H1 (cell line): ENCODE measurements at regions not wholly inside any gene's neighbourhood (a gene's known extent, or its start where the extent isn't known, plus 50 kb on each side); places are given as distances from the start of the nearest gene placed in this dataset.

ENCODE experiments used
- CTCF ChIA-PET: fragments of 300-600 bp; sonication (Branson Sonifier 250); formaldehyde crosslinking; loops from one replicate; lab custom pipeline; 2021; ENCODE audit not compliant: partially characterized antibody; lab: Charles Lee
- POLR2A ChIA-PET: fragments of 300-600 bp; sonication (Branson Sonifier 250); formaldehyde crosslinking; loops from one replicate; lab custom pipeline; 2021; ENCODE audit warnings: inconsistent platforms; ENCODE audit not compliant: partially characterized antibody; lab: Charles Lee
- DNase-seq, 2 experiments: peaks; one replicate each; pipeline versions ENCODE4 v3.0.0 to v3.0.0-alpha.2; 2010 to 2022; ENCODE audit warnings: low spot score in 2 of 2, low read depth in 1 of 2, mixed read lengths in 1 of 2
- FAIRE-seq: peaks from 2 replicates; lab custom pipeline; 2011; peaks lifted over from hg19 to GRCh38; lab: Jason Lieb, UNC
- H2AFZ ChIP-seq: 2 replicates; pipeline ENCODE4 v1.8.1; 2012; ENCODE audit warnings: low read length, inconsistent platforms
- H2AK5ac ChIP-seq: 2 replicates; pipeline ENCODE4 v1.6.1; 2013; ENCODE audit warnings: low read depth, low read length
- H2BK120ac ChIP-seq: replicated peaks from 2 replicates; pipeline ENCODE3; 2013; ENCODE audit warnings: low read depth, low read length, inconsistent platforms
- H2BK12ac ChIP-seq: 2 replicates; pipeline ENCODE4 v1.6.1; 2013; ENCODE audit warnings: low read depth, low read length
- H2BK15ac ChIP-seq: 2 replicates; pipeline ENCODE4 v1.6.1; 2013; ENCODE audit warnings: low read length
- H2BK20ac ChIP-seq: 2 replicates; pipeline ENCODE4 v1.6.1; 2013; ENCODE audit warnings: low read length
- H2BK5ac ChIP-seq: 2 replicates; pipeline ENCODE4 v1.6.1; 2013; ENCODE audit warnings: low read depth, low read length
- H3K14ac ChIP-seq: 2 replicates; pipeline ENCODE4 v1.6.1; 2013; ENCODE audit warnings: inconsistent platforms; ENCODE audit not compliant: insufficient read length
- H3K18ac ChIP-seq: 2 replicates; pipeline ENCODE4 v1.6.1; 2013; ENCODE audit warnings: low read length; ENCODE audit errors: extremely low read depth
- H3K23ac ChIP-seq: 2 replicates; pipeline ENCODE4 v1.6.1; 2013; ENCODE audit warnings: inconsistent platforms; ENCODE audit not compliant: insufficient read length
- H3K23me2 ChIP-seq: 2 replicates; pipeline ENCODE4 v1.6.1; 2013; ENCODE audit warnings: low read depth, low read length
- H3K27ac ChIP-seq: 2 replicates; pipeline ENCODE4 v1.6.1; 2011; ENCODE audit warnings: low read depth, low read length, inconsistent platforms
- H3K27me3 ChIP-seq, 4 experiments: replicated peaks in 1 of 4; 1 replicate in 1 of 4; 2 replicates in 3 of 4; pipeline versions ENCODE4 v1.6.1 to v1.8.1; 2011 to 2013; ENCODE audit warnings: low read length in 3 of 4, mild to moderate bottlenecking in 3 of 4, inconsistent platforms in 2 of 4, mixed read lengths in 2 of 4, moderate library complexity in 1 of 4; ENCODE audit not compliant: control insufficient read depth in 3 of 4, insufficient read depth in 3 of 4; ENCODE audit errors: extremely low read depth in 1 of 4
- H3K36me3 ChIP-seq, 4 experiments: 2 replicates each; pipeline versions ENCODE4 v1.6.1 to v1.8.1; 2011 to 2013; ENCODE audit warnings: mild to moderate bottlenecking in 4 of 4, low read length in 3 of 4, moderate library complexity in 2 of 4, control low read depth in 1 of 4, inconsistent platforms in 1 of 4; ENCODE audit not compliant: insufficient read depth in 4 of 4, control insufficient read depth in 2 of 4
- H3K4ac ChIP-seq: replicated peaks from 2 replicates; pipeline ENCODE3; 2013; ENCODE audit warnings: low read length, low read depth, mixed read lengths, inconsistent platforms; ENCODE audit not compliant: insufficient read length
- H3K4me1 ChIP-seq, 4 experiments: replicated peaks in 1 of 4; 1 replicate in 1 of 4; 2 replicates in 3 of 4; pipeline versions ENCODE4 v1.6.1 to v1.8.1; 2011 to 2013; ENCODE audit warnings: low read length in 3 of 4, inconsistent platforms in 2 of 4, mixed read lengths in 1 of 4; ENCODE audit not compliant: insufficient read depth in 4 of 4, control insufficient read depth in 3 of 4
- H3K4me2 ChIP-seq, 2 experiments: 2 replicates each; pipeline versions ENCODE4 v1.6.1 to v1.8.1; 2011 to 2013; ENCODE audit warnings: low read depth in 2 of 2, low read length in 2 of 2, control low read depth in 1 of 2, inconsistent platforms in 1 of 2, mild to moderate bottlenecking in 1 of 2; ENCODE audit not compliant: insufficient read depth in 1 of 2
- H3K4me3 ChIP-seq, 4 experiments: fragments of 200-600, 300-600 bp in 1 of 4; sonication (generic), shearing (Covaris generic), sonication (Bioruptor Twin) in 1 of 4; 2 replicates each; pipeline versions ENCODE4 v1.5.1 to v1.8.1; 2011 to 2016; ENCODE audit warnings: low read length in 4 of 4, low read depth in 3 of 4, control low read depth in 2 of 4, inconsistent platforms in 2 of 4, mild to moderate bottlenecking in 2 of 4, mixed read lengths in 1 of 4, moderate library complexity in 1 of 4; ENCODE audit not compliant: insufficient read depth in 2 of 4; ENCODE audit errors: extremely low read depth in 1 of 4
- H3K56ac ChIP-seq: replicated peaks from 2 replicates; pipeline ENCODE3; 2013; ENCODE audit warnings: low read depth, mild to moderate bottlenecking, mixed read lengths, low read length, inconsistent platforms; ENCODE audit not compliant: insufficient read length
- H3K79me1 ChIP-seq: 2 replicates; pipeline ENCODE4 v1.6.1; 2013; ENCODE audit warnings: low read depth, low read length, control low read depth
- H3K79me2 ChIP-seq, 2 experiments: 2 replicates each; pipeline versions ENCODE4 v1.6.1 to v1.8.1; 2012 to 2013; ENCODE audit warnings: low read length in 2 of 2, mild to moderate bottlenecking in 2 of 2, inconsistent platforms in 1 of 2; ENCODE audit not compliant: insufficient read depth in 2 of 2, control insufficient read depth in 1 of 2
- H3K9ac ChIP-seq, 4 experiments: replicated peaks in 1 of 4; 1 replicate in 1 of 4; 2 replicates in 3 of 4; pipeline versions ENCODE4 v1.6.1 to v1.8.1; 2011 to 2013; ENCODE audit warnings: low read depth in 3 of 4, low read length in 3 of 4, control low read depth in 2 of 4, mild to moderate bottlenecking in 2 of 4, moderate library complexity in 2 of 4, inconsistent platforms in 1 of 4; ENCODE audit errors: extremely low read depth in 1 of 4
- H3K9me3 ChIP-seq, 2 experiments: 2 replicates each; pipeline versions ENCODE4 v1.6.1 to v1.8.1; 2012 to 2013; ENCODE audit warnings: mild to moderate bottlenecking in 2 of 2, moderate library complexity in 2 of 2, control low read depth in 1 of 2, inconsistent platforms in 1 of 2, low read depth in 1 of 2, low read length in 1 of 2, mixed read lengths in 1 of 2; ENCODE audit not compliant: insufficient read depth in 2 of 2
- H4K20me1 ChIP-seq, 2 experiments: replicated peaks in 1 of 2; 2 replicates each; pipeline versions ENCODE3 to v1.8.1; 2011 to 2013; ENCODE audit warnings: inconsistent platforms in 2 of 2, low read length in 2 of 2, mild to moderate bottlenecking in 1 of 2; ENCODE audit not compliant: insufficient read depth in 2 of 2, control insufficient read depth in 1 of 2
- H4K5ac ChIP-seq: 2 replicates; pipeline ENCODE4 v1.6.1; 2013; ENCODE audit warnings: low read length, low read depth, mixed read lengths, inconsistent platforms; ENCODE audit not compliant: insufficient read length
- H4K8ac ChIP-seq: 2 replicates; pipeline ENCODE4 v1.8.0; 2013; ENCODE audit warnings: mild to moderate bottlenecking, moderate library complexity, low read length, inconsistent platforms; ENCODE audit not compliant: insufficient read depth; ENCODE audit errors: extremely low read depth
- H4K91ac ChIP-seq: replicated peaks from 2 replicates; pipeline ENCODE3; 2013; ENCODE audit warnings: low read length, mixed read lengths, inconsistent platforms; ENCODE audit not compliant: insufficient read length
- CHD1 ChIP-seq: IDR thresholded peaks from 2 replicates; pipeline ENCODE4 v1.6.1; 2012; ENCODE audit warnings: low read depth, low read length, improper control_type of control experiment
- CTBP2 ChIP-seq: IDR thresholded peaks from 2 replicates; pipeline ENCODE4 v1.7.0; 2011; ENCODE audit warnings: borderline replicate concordance, mild to moderate bottlenecking, moderate library complexity, mixed read lengths, low read length; ENCODE audit not compliant: insufficient read depth, insufficient read length
- GTF2F1 ChIP-seq: IDR thresholded peaks from 2 replicates; pipeline ENCODE4 v1.6.1; 2012; ENCODE audit warnings: low read depth, low read length, improper control_type of control experiment, borderline replicate concordance
- NANOG ChIP-seq: IDR thresholded peaks from 2 replicates; pipeline ENCODE4 v1.6.1; 2011; ENCODE audit warnings: low read length, low read depth, mild to moderate bottlenecking, inconsistent platforms; ENCODE audit not compliant: insufficient read depth, poor library complexity, severe bottlenecking
- RNF2 ChIP-seq: fragments of 200-900, 300-1000 bp; sonication (generic); IDR thresholded peaks from 2 replicates; pipeline ENCODE4 v1.7.1; 2016; ENCODE audit warnings: borderline replicate concordance, low read depth, mild to moderate bottlenecking, antibody characterized with exemption, low read length; ENCODE audit not compliant: poor library complexity, severe bottlenecking; ENCODE audit errors: missing control alignments
- WGBS, 2 experiments: shearing (Covaris generic) in 1 of 2; methylation state at CpG; one replicate each; pipeline versions ENCODE4 v1.1.6 to v1.1.7; 2013 to 2015; ENCODE audit warnings: low lambda C conversion rate in 2 of 2, mixed read lengths in 2 of 2, inconsistent platforms in 1 of 2, low coverage in 1 of 2, missing lambda C conversion rate in 1 of 2; ENCODE audit not compliant: insufficient replicate concordance in 2 of 2, insufficient coverage in 1 of 2, insufficient read length in 1 of 2; ENCODE audit errors: extremely low coverage in 1 of 2, missing lambda C conversion rate in 1 of 2; 5-methylcytosine and 5-hydroxymethylcytosine counted together
- TF ChIP-seq, protein P1 (sequence below): IDR thresholded peaks from 2 replicates; pipeline ENCODE4 v1.6.1; 2011; ENCODE audit warnings: low read length, improper control_type of control experiment

DNA sequence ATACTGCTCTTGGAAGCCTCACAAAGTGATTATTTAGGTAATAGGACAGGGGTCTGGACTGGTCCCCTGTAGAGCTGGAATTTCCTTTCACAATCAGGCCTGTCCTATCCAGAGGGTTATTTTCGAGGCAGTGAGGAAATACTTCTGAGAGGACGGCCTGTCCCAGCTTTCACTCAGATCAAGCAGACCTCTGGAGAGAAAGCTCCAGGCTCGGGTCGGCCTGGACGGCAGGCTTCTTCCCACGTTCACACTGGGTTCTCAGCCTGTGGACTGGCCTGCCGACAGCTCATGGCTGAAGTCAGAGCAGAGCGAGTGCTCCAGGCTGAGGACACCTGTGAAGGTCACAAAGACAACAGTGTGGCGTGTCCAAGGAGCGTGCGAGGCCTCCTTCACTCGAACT, 405.3 kb downstream of the VPS13C start:
- H3K36me3 ChIP-seq, result no peaks in the 10 kb centered on the region
- ChIA-PET POLR2A (no interaction called here), CTCF (interaction anchor here (1.3 kb wide), 1 partner anchor 179 kb away, joined by 5 read pairs; no protein-coding TSS in a partner anchor)
- no peak overlapping the region for H2BK120ac ChIP-seq
- no peak overlapping the region for H3K56ac ChIP-seq
- H3K79me1 ChIP-seq, result no peaks in the 10 kb centered on the region
- no peak overlapping the region for H3K4me2 ChIP-seq
- peak overlapping the region; percentile 21; the same call in 1 of the 2 replicates for H2AFZ ChIP-seq
- no peak overlapping the region for H4K8ac ChIP-seq
- no peak overlapping the region for H4K91ac ChIP-seq
- peaks cover 0 to 11% (median 3%) of the 10 kb centered on the region in 4 experiments; a peak in 6 of 7 replicates for H3K4me1 ChIP-seq
- H3K4ac ChIP-seq, result no peak overlapping the region
- H3K4me3 ChIP-seq, result no peak overlapping the region
- no peak overlapping the region; a peak in 1 of 7 replicates for H3K9ac ChIP-seq
- H3K23me2 ChIP-seq, result no peaks in the 10 kb centered on the region
- TF ChIP-seq CHD1 (no peak), RNF2 (no peak), GTF2F1 (no peak), CTBP2 (no peak), NANOG (no peak)
- TF ChIP-seq, protein P1, sequence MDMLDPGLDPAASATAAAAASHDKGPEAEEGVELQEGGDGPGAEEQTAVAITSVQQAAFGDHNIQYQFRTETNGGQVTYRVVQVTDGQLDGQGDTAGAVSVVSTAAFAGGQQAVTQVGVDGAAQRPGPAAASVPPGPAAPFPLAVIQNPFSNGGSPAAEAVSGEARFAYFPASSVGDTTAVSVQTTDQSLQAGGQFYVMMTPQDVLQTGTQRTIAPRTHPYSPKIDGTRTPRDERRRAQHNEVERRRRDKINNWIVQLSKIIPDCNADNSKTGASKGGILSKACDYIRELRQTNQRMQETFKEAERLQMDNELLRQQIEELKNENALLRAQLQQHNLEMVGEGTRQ, result no peak
- peak overlapping the region; percentile 22 for H4K5ac ChIP-seq
- DNase-seq (no peak), FAIRE-seq (no peak)
- no peak overlapping the region for H2BK20ac ChIP-seq
- no peak overlapping the region for H3K18ac ChIP-seq
- H3K9me3 ChIP-seq, result 0 out of 4 replicates have a peak, but pooled peaks cover 0 to 4% of the 10 kb centered on the region in 2 experiments
- H2BK12ac ChIP-seq, result no peak overlapping the region
- no peak overlapping the region for H2BK5ac ChIP-seq
- no peak overlapping the region for H3K27ac ChIP-seq
- H2BK15ac ChIP-seq, result no peak overlapping the region; the same call in 1 of the 2 replicates
- WGBS, 2 experiments, result 92% methylated on average over 11 of the region's 12 CpGs; no CpG with 5 or more reads in 1 of the 2 experiments
- no peaks in the 10 kb centered on the region for H4K20me1 ChIP-seq
- no peak overlapping the region for H2AK5ac ChIP-seq
- no peak overlapping the region for H3K14ac ChIP-seq
- H3K79me2 ChIP-seq, result no peaks in the 10 kb centered on the region
- no peak overlapping the region for H3K23ac ChIP-seq
- no peaks in the 10 kb centered on the region for H3K27me3 ChIP-seq
